ENCODE measurements at regions not wholly inside any gene's neighbourhood (a gene's known extent, or its start where the extent isn't known, plus 50 kb on each side); places are given as distances from the start of the nearest gene placed in this dataset.

DNA sequence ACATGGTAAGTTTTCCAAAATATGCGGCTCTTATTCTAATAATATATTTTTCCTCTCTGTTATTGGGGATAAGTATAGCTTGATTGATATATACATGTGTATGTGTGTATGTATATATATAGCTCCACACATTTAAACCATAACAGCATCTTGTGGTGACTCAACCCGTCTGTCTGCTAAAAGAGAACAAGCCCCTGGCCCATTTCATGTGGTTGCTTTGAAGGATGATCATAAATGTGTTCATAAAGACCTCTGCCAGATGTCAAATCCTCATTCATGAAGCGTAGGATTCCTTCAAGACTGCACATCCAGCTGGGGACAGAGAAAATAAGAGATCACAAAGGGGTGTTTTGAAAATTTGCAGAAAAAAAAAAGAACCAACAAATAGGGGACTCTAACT, 79.3 kb downstream of the RHOB start:
- FAIRE-seq (no peak), ATAC-seq (no peak), DNase-seq (ENCODE audit: low read depth in 1 of 2, low spot score in 1 of 2) (no peak)
- no peaks in the 10 kb centered on the region for H3K9me3 ChIP-seq
- TF ChIP-seq SREBF2 (IDR thresholded peaks at IDR 0.05) (no peak), FOXS1 (CRISPR knock-in tag; IDR thresholded peaks at IDR 0.05) (no peak), JUN (IDR thresholded peaks at IDR 0.05) (no peak), REST (IDR thresholded peaks at IDR 0.05) (no peak), E2F6 (IDR thresholded peaks at IDR 0.05; ENCODE audit: borderline replicate concordance, low read depth) (no peak), ZSCAN20 (CRISPR knock-in tag; IDR thresholded peaks at IDR 0.05) (no peak), HOXA7 (CRISPR knock-in tag; IDR thresholded peaks at IDR 0.05) (no peak), ZC3H11A (IDR thresholded peaks at IDR 0.05) (no peak), RCOR1 (IDR thresholded peaks at IDR 0.05; ENCODE audit: low read depth, low read length) (no peak), HEYL (CRISPR knock-in tag; IDR thresholded peaks at IDR 0.05) (no peak), BHLHE40 (IDR thresholded peaks at IDR 0.05; ENCODE audit: low read depth, low read length) (no peak), POLR2AphosphoS2 (conservative IDR thresholded peaks at IDR 0.05; ENCODE audit: low read length) (no peak)
- TF ChIP-seq, protein P1, sequence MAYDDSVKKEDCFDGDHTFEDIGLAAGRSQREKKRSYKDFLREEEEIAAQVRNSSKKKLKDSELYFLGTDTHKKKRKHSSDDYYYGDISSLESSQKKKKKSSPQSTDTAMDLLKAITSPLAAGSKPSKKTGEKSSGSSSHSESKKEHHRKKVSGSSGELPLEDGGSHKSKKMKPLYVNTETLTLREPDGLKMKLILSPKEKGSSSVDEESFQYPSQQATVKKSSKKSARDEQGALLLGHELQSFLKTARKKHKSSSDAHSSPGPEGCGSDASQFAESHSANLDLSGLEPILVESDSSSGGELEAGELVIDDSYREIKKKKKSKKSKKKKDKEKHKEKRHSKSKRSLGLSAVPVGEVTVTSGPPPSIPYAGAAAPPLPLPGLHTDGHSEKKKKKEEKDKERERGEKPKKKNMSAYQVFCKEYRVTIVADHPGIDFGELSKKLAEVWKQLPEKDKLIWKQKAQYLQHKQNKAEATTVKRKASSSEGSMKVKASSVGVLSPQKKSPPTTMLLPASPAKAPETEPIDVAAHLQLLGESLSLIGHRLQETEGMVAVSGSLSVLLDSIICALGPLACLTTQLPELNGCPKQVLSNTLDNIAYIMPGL (CRISPR knock-in tag; IDR thresholded peaks at IDR 0.05; ENCODE audit: borderline replicate concordance): no peak
- ChIA-PET CTCF (interaction anchor here (0.6 to 3.2 kb wide), 10 partner anchors 9 to 125 kb away, joined by 3 to 12 read pairs (median 3); partner anchors contain the start of genes HS1BP3 and RHOB), POLR2A (interaction anchor here (0.9 to 2.7 kb wide), 2 partner anchors 76 to 79 kb away, joined by 4 to 24 read pairs; partner anchors contain the start of gene RHOB)
- H3K4me1 ChIP-seq: peaks cover 19% of the 10 kb centered on the region
- WGBS (ENCODE audit: missing lambda C conversion rate): 81% methylated on average over 3 of the region's 3 CpGs
- H3K27ac ChIP-seq: peak overlapping the region; percentile 51 to 57; a peak in 3 of 6 replicates
- no peak overlapping the region for H3K4me2 ChIP-seq
- no peak overlapping the region for H3K4me3 ChIP-seq

DNA sequence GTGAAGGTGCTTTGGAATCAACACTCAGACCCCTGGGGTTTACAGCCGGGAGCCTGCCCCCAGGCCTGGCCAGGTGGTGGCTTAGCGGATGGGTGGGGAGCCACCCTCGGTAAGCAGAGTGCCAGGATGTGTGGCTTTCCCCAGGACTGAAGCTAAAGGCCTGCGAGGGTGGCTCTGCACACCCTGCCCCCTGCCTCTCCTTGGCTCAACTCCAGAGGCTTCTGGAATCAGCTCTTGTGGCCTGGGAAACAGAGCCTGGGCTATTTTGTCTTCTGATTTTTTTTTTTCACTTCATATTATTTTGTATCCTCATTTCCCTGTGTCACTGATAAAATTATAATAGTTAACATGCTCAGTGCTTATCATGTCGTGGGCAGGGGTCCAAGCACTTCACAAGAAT, 79.8 kb downstream of the RHOB start:
- ChIA-PET POLR2A (no interaction called here), CTCF (interaction anchor here (0.6 to 3.2 kb wide), 3 partner anchors 22 to 124 kb away, joined by 3 to 12 read pairs (median 4); partner anchors contain the start of gene HS1BP3)
- Histone ChIP-seq H3K27ac (peak overlapping the region; percentile 11 to 51; a peak in 3 of 6 replicates), H3K4me1 (peaks cover 19% of the 10 kb centered on the region), H3K4me2 (no peak overlapping the region), H3K4me3 (no peak overlapping the region), H3K9me3 (no peaks in the 10 kb centered on the region)
- ATAC-seq: no peak
- DNase-seq (ENCODE audit: low read depth in 1 of 2, low spot score in 1 of 2): no peak
- no peak for FAIRE-seq
- 74% methylated on average over 5 of the region's 5 CpGs for WGBS (ENCODE audit: missing lambda C conversion rate)
- TF ChIP-seq CHD2 (IDR thresholded peaks at IDR 0.05; ENCODE audit: low read length, partially characterized antibody): no peak
- no peak for TF ChIP-seq HES2 (IDR thresholded peaks at IDR 0.05)
- no peak for TF ChIP-seq RCOR1 (IDR thresholded peaks at IDR 0.05; ENCODE audit: low read depth, low read length)
- TF ChIP-seq JUN (IDR thresholded peaks at IDR 0.05): no peak
- no peak for TF ChIP-seq RFX5 (IDR thresholded peaks at IDR 0.05)
- TF ChIP-seq ZSCAN20 (CRISPR knock-in tag; IDR thresholded peaks at IDR 0.05): no peak
- TF ChIP-seq USF2 (IDR thresholded peaks at IDR 0.05): no peak

Data from A549 (cell line).